Kidney epithelial cell (primary cell): ENCODE measurements at regions not wholly inside any gene's neighbourhood (a gene's known extent, or its start where the extent isn't known, plus 50 kb on each side); places are given as distances from the start of the nearest gene placed in this dataset.

ENCODE experiments used
- DNase-seq: peaks from one replicate; pipeline ENCODE4 v3.0.0-alpha.2; 2010; ENCODE audit warnings: low read depth
- H3K27me3 ChIP-seq: 2 replicates; pipeline ENCODE4 v1.6.0; 2011; ENCODE audit warnings: low read length; ENCODE audit not compliant: control insufficient read depth, insufficient read depth
- H3K36me3 ChIP-seq: 2 replicates; pipeline ENCODE4 v1.5.1; 2011; ENCODE audit warnings: low read length; ENCODE audit not compliant: control insufficient read depth, insufficient read depth
- H3K4me3 ChIP-seq: 2 replicates; pipeline ENCODE4 v1.5.1; 2011; ENCODE audit warnings: low read depth, mild to moderate bottlenecking, control low read depth, low read length
- CTCF ChIP-seq: IDR thresholded peaks from 2 replicates; pipeline ENCODE4 v1.5.1; 2011; ENCODE audit warnings: mild to moderate bottlenecking, moderate library complexity, low read length, control low read depth, inconsistent platforms; ENCODE audit not compliant: insufficient read depth, poor library complexity, severe bottlenecking

GRCh38 chr3:64880916-64881315, 193.1 kb upstream of the ADAMTS9 start:
- DNase-seq: no peak
- H3K27me3 ChIP-seq: no peaks in the 10 kb centered on the region
- no peaks in the 10 kb centered on the region for H3K36me3 ChIP-seq
- no peak for TF ChIP-seq CTCF
- no peak overlapping the region for H3K4me3 ChIP-seq

GRCh38 chr3:64878362-64878761, 190.6 kb upstream of the ADAMTS9 start:
- Histone ChIP-seq H3K36me3 (no peaks in the 10 kb centered on the region), H3K27me3 (no peaks in the 10 kb centered on the region), H3K4me3 (no peak overlapping the region)
- no peak for TF ChIP-seq CTCF
- no peak for DNase-seq

GRCh38 chr3:64873400-64873799, 185.6 kb upstream of the ADAMTS9 start:
- no peak for TF ChIP-seq CTCF

GRCh38 chr3:64872345-64872744, 184.5 kb upstream of the ADAMTS9 start:
- H3K27me3 ChIP-seq: no peaks in the 10 kb centered on the region
- H3K4me3 ChIP-seq: no peak overlapping the region
- no peak for DNase-seq
- no peak for TF ChIP-seq CTCF
- no peaks in the 10 kb centered on the region for H3K36me3 ChIP-seq

More at GRCh38 chr3:64873400-64873799, 185.6 kb upstream of the ADAMTS9 start:
- H3K27me3 ChIP-seq: no peaks in the 10 kb centered on the region
- no peak overlapping the region for H3K4me3 ChIP-seq
- DNase-seq: no peak
- no peaks in the 10 kb centered on the region for H3K36me3 ChIP-seq

- no peak overlapping the region for H3K4me3 ChIP-seq
- no peaks in the 10 kb centered on the region for H3K27me3 ChIP-seq
- no peak for DNase-seq
- no peaks in the 10 kb centered on the region for H3K36me3 ChIP-seq
- TF ChIP-seq CTCF: no peak
Observed at GRCh38 chr3:64871834-64872249, 184.0 kb upstream of the ADAMTS9 start.

GRCh38 chr3:64870876-64871646, 183.3 kb upstream of the ADAMTS9 start:
- H3K27me3 ChIP-seq: no peaks in the 10 kb centered on the region
- no peak for TF ChIP-seq CTCF
- no peak overlapping the region for H3K4me3 ChIP-seq
- H3K36me3 ChIP-seq: no peaks in the 10 kb centered on the region
- DNase-seq: no peak
